Keratinocyte (primary cell): ENCODE measurements at regions not wholly inside any gene's neighbourhood (a gene's known extent, or its start where the extent isn't known, plus 50 kb on each side); places are given as distances from the start of the nearest gene placed in this dataset.

ENCODE experiments used
- DNase-seq: peaks from one replicate; pipeline ENCODE4 v3.0.0-alpha.2; 2011; ENCODE audit warnings: low read depth, missing footprints, low spot score
- FAIRE-seq: peaks from 2 replicates; lab custom pipeline; 2011; peaks lifted over from hg19 to GRCh38; lab: Jason Lieb, UNC
- H2AFZ ChIP-seq: 2 replicates; pipeline ENCODE4 v1.6.0; 2012; ENCODE audit warnings: low read length, control low read depth, inconsistent platforms; ENCODE audit not compliant: control insufficient read depth
- H3K27ac ChIP-seq: 2 replicates; pipeline ENCODE4 v1.5.1; 2011; ENCODE audit warnings: low read length; ENCODE audit not compliant: control insufficient read depth, insufficient read depth
- H3K27me3 ChIP-seq: 3 replicates; pipeline ENCODE4 v1.6.0; 2011; ENCODE audit warnings: low read length; ENCODE audit not compliant: control insufficient read depth, insufficient read depth; ENCODE audit errors: extremely low read depth
- H3K36me3 ChIP-seq, 2 experiments: 2 replicates in 1 of 2; 3 replicates in 1 of 2; pipeline ENCODE4 v1.5.1; 2011; ENCODE audit warnings: low read length in 2 of 2, mild to moderate bottlenecking in 1 of 2; ENCODE audit not compliant: control insufficient read depth in 2 of 2, insufficient read depth in 2 of 2; ENCODE audit errors: extremely low read depth in 1 of 2
- H3K4me1 ChIP-seq: 3 replicates; pipeline ENCODE4 v1.5.1; 2011; ENCODE audit warnings: low read length; ENCODE audit not compliant: control insufficient read depth, insufficient read depth; ENCODE audit errors: extremely low read depth
- H3K4me2 ChIP-seq: 3 replicates; pipeline ENCODE4 v1.6.0; 2011; ENCODE audit warnings: low read depth, low read length; ENCODE audit not compliant: control insufficient read depth, insufficient read depth; ENCODE audit errors: extremely low read depth
- H3K4me3 ChIP-seq, 3 experiments: fragments of 200-600 bp in 1 of 3; sonication (generic) in 1 of 3; 2 replicates in 2 of 3; 3 replicates in 1 of 3; pipeline ENCODE4 v1.5.1; 2011 to 2016; ENCODE audit warnings: low read length in 3 of 3, mild to moderate bottlenecking in 3 of 3, control low read depth in 2 of 3, inconsistent platforms in 1 of 3, low read depth in 1 of 3, mixed read lengths in 1 of 3, mixed run types in 1 of 3, moderate library complexity in 1 of 3; ENCODE audit not compliant: control insufficient read depth in 2 of 3, insufficient read depth in 2 of 3; ENCODE audit errors: extremely low read depth in 1 of 3
- H3K79me2 ChIP-seq: 2 replicates; pipeline ENCODE4 v1.6.0; 2012; ENCODE audit warnings: low read length; ENCODE audit not compliant: control insufficient read depth, insufficient read depth
- H3K9ac ChIP-seq: 3 replicates; pipeline ENCODE4 v1.6.0; 2011; ENCODE audit warnings: low read length; ENCODE audit not compliant: control insufficient read depth, insufficient read depth; ENCODE audit errors: extremely low read depth
- H3K9me1 ChIP-seq: 3 replicates; pipeline ENCODE4 v1.6.0; 2011; ENCODE audit warnings: low read length; ENCODE audit not compliant: control insufficient read depth, insufficient read depth; ENCODE audit errors: extremely low read depth
- H3K9me3 ChIP-seq: 2 replicates; pipeline ENCODE4 v1.5.1; 2012; ENCODE audit warnings: low read depth, low read length; ENCODE audit not compliant: control insufficient read depth
- H4K20me1 ChIP-seq: 3 replicates; pipeline ENCODE4 v1.6.0; 2011; ENCODE audit warnings: low read length; ENCODE audit not compliant: control insufficient read depth, insufficient read depth; ENCODE audit errors: extremely low read depth
- EZH2 ChIP-seq: IDR thresholded peaks from one replicate; pipeline ENCODE4 v1.6.1; 2012; ENCODE audit warnings: inconsistent platforms, mild to moderate bottlenecking, low read length, moderate library complexity
- dilution Hi-C: fragments of 300-500 bp; cut with MboI; formaldehyde crosslinking; loops from one replicate; pipeline ENCODE4 v1.7.0; 2020; ENCODE audit warnings: low sequenced_read_pairs; ENCODE audit not compliant: extremely low pct_ligation_motif_present
- TF ChIP-seq, protein P1 (sequence below), 3 experiments: IDR thresholded peaks in 1 of 3; conservative IDR thresholded peaks in 1 of 3; optimal IDR thresholded peaks in 1 of 3; 2 replicates in 2 of 3; 3 replicates in 1 of 3; pipeline versions ENCODE3 to v1.5.1; 2011; ENCODE audit warnings: low read length in 3 of 3, mild to moderate bottlenecking in 3 of 3, moderate library complexity in 2 of 3, control low read depth in 1 of 3, inconsistent platforms in 1 of 3; ENCODE audit not compliant: insufficient read depth in 2 of 3; ENCODE audit errors: extremely low read depth in 1 of 3

- H3K4me1 ChIP-seq, result no peaks in the 10 kb centered on the region
- no peaks in the 10 kb centered on the region for H3K79me2 ChIP-seq
- H3K9me1 ChIP-seq, result no peaks in the 10 kb centered on the region
- TF ChIP-seq, protein P1, sequence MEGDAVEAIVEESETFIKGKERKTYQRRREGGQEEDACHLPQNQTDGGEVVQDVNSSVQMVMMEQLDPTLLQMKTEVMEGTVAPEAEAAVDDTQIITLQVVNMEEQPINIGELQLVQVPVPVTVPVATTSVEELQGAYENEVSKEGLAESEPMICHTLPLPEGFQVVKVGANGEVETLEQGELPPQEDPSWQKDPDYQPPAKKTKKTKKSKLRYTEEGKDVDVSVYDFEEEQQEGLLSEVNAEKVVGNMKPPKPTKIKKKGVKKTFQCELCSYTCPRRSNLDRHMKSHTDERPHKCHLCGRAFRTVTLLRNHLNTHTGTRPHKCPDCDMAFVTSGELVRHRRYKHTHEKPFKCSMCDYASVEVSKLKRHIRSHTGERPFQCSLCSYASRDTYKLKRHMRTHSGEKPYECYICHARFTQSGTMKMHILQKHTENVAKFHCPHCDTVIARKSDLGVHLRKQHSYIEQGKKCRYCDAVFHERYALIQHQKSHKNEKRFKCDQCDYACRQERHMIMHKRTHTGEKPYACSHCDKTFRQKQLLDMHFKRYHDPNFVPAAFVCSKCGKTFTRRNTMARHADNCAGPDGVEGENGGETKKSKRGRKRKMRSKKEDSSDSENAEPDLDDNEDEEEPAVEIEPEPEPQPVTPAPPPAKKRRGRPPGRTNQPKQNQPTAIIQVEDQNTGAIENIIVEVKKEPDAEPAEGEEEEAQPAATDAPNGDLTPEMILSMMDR (optimal IDR thresholded peaks at IDR 0.05 in 1 of 3, IDR thresholded peaks at IDR 0.05 in 1 of 3, conservative IDR thresholded peaks at IDR 0.05 in 1 of 3; ENCODE audit: extremely low read depth in 1 of 3, insufficient read depth in 2 of 3, low read length in 3 of 3), result no peak
- TF ChIP-seq EZH2, result no peak
- H3K27me3 ChIP-seq, result no peaks in the 10 kb centered on the region
- no peak overlapping the region for H3K9ac ChIP-seq
- no peak overlapping the region for H3K27ac ChIP-seq
- FAIRE-seq (no peak), DNase-seq (no peak)
- H2AFZ ChIP-seq, result no peak overlapping the region
- no peaks in the 10 kb centered on the region for H4K20me1 ChIP-seq
- no peaks in the 10 kb centered on the region for H3K9me3 ChIP-seq
- H3K4me2 ChIP-seq, result no peak overlapping the region
- no peak overlapping the region for H3K4me3 ChIP-seq
- dilution Hi-C loops, result no loop called here
- no peaks in the 10 kb centered on the region for H3K36me3 ChIP-seq
Observed at GRCh38 chr18:75586130-75586889, 158.8 kb upstream of the SMIM21 start.

- no peaks in the 10 kb centered on the region for H3K79me2 ChIP-seq
- H4K20me1 ChIP-seq, result no peaks in the 10 kb centered on the region
- H2AFZ ChIP-seq, result no peak overlapping the region
- H3K9me1 ChIP-seq, result no peaks in the 10 kb centered on the region
- no peaks in the 10 kb centered on the region for H3K9me3 ChIP-seq
- no peak overlapping the region for H3K4me3 ChIP-seq
- no peak overlapping the region for H3K27ac ChIP-seq
- dilution Hi-C loops, result no loop called here
- H3K9ac ChIP-seq, result no peak overlapping the region
- TF ChIP-seq EZH2, result no peak
- TF ChIP-seq, protein P1 (optimal IDR thresholded peaks at IDR 0.05 in 1 of 3, IDR thresholded peaks at IDR 0.05 in 1 of 3, conservative IDR thresholded peaks at IDR 0.05 in 1 of 3; ENCODE audit: extremely low read depth in 1 of 3, insufficient read depth in 2 of 3, low read length in 3 of 3), result no peak
- no peaks in the 10 kb centered on the region for H3K36me3 ChIP-seq
- no peak for DNase-seq
- no peaks in the 10 kb centered on the region for H3K4me1 ChIP-seq
- FAIRE-seq, result no peak
- H3K4me2 ChIP-seq, result no peak overlapping the region
- no peaks in the 10 kb centered on the region for H3K27me3 ChIP-seq
Observed at GRCh38 chr18:75582940-75583339, 155.4 kb upstream of the SMIM21 start.
